IPS DF 6.9 (cell line): ENCODE measurements at regions not wholly inside any gene's neighbourhood (a gene's known extent, or its start where the extent isn't known, plus 50 kb on each side); places are given as distances from the start of the nearest gene placed in this dataset.
"Not testable (repeated sequence)": the region's sequence is repeated elsewhere in the genome, so short reads cannot be mapped to it uniquely, and the experiment has no call there.

Experiments used
- DNase-seq: peaks from one replicate; pipeline ENCODE4 v3.0.0-alpha.2; 2013; ENCODE audit warnings: low read depth, low spot score
- H3K27ac ChIP-seq: one replicate; pipeline ENCODE4 v1.5.1; 2013; ENCODE audit warnings: low read length, control low read depth
- H3K27me3 ChIP-seq: 2 replicates; pipeline ENCODE4 v1.6.1; 2013; ENCODE audit warnings: mild to moderate bottlenecking, low read length; ENCODE audit not compliant: control insufficient read depth, insufficient read depth
- H3K36me3 ChIP-seq: 2 replicates; pipeline ENCODE4 v1.6.1; 2013; ENCODE audit warnings: low read length; ENCODE audit not compliant: control insufficient read depth, insufficient read depth
- H3K4me1 ChIP-seq: 2 replicates; pipeline ENCODE4 v1.6.1; 2013; ENCODE audit warnings: low read length; ENCODE audit not compliant: control insufficient read depth, insufficient read depth
- H3K4me3 ChIP-seq: 2 replicates; pipeline ENCODE4 v1.5.1; 2013; ENCODE audit warnings: mild to moderate bottlenecking, low read length
- H3K9me3 ChIP-seq: 2 replicates; pipeline ENCODE4 v1.6.1; 2013; ENCODE audit warnings: low read length, inconsistent platforms; ENCODE audit not compliant: control insufficient read depth, insufficient read depth
- WGBS: extraction: QIAGEN DNeasy Blood & Tissue Kit; methylation state at CpG from one replicate; pipeline ENCODE4 v1.1.7; 2013; ENCODE audit warnings: mixed read lengths, missing lambda C conversion rate; ENCODE audit not compliant: insufficient read length, insufficient coverage; 5-methylcytosine and 5-hydroxymethylcytosine counted together

GRCh38 chr3:106448372-106448966 is 579.7 kb upstream of the CBLB start:
- not testable (repeated sequence) for H3K4me3 ChIP-seq, H3K4me1 ChIP-seq, H3K27ac ChIP-seq, DNase-seq, H3K36me3 ChIP-seq, H3K9me3 ChIP-seq, H3K27me3 ChIP-seq
- no CpG with 5 or more reads among the region's 3 CpGs for WGBS

GRCh38 chr3:106452096-106452495 is 583.3 kb upstream of the CBLB start:
- WGBS: no CpG with 5 or more reads among the region's 1 CpG
- DNase-seq: no peak
- Histone ChIP-seq H3K27me3 (no peaks in the 10 kb centered on the region), H3K4me1 (no peaks in the 10 kb centered on the region), H3K9me3 (no peaks in the 10 kb centered on the region), H3K36me3 (no peaks in the 10 kb centered on the region), H3K27ac (no peak overlapping the region), H3K4me3 (no peak overlapping the region)

GRCh38 chr3:106454497-106454896 is 585.7 kb upstream of the CBLB start:
- no peaks in the 10 kb centered on the region for H3K27me3 ChIP-seq
- H3K36me3 ChIP-seq: no peaks in the 10 kb centered on the region
- no peak overlapping the region for H3K4me3 ChIP-seq
- DNase-seq: no peak
- H3K9me3 ChIP-seq: no peaks in the 10 kb centered on the region
- no peak overlapping the region for H3K27ac ChIP-seq
- no CpG with 5 or more reads among the region's 4 CpGs for WGBS
- H3K4me1 ChIP-seq: no peaks in the 10 kb centered on the region

GRCh38 chr3:106457281-106458180 is 588.7 kb upstream of the CBLB start:
- no CpG with 5 or more reads among the region's 3 CpGs for WGBS
- no peaks in the 10 kb centered on the region for H3K36me3 ChIP-seq
- H3K4me1 ChIP-seq: no peaks in the 10 kb centered on the region
- H3K9me3 ChIP-seq: no peaks in the 10 kb centered on the region
- H3K27ac ChIP-seq: no peak overlapping the region
- no peak overlapping the region for H3K4me3 ChIP-seq
- H3K27me3 ChIP-seq: no peaks in the 10 kb centered on the region
- no peak for DNase-seq

- H3K36me3 ChIP-seq: no peaks in the 10 kb centered on the region
- no CpG with 5 or more reads among the region's 3 CpGs for WGBS
- no peak overlapping the region for H3K4me3 ChIP-seq
- no peak overlapping the region for H3K27ac ChIP-seq
- no peak for DNase-seq
- H3K9me3 ChIP-seq: no peaks in the 10 kb centered on the region
- no peaks in the 10 kb centered on the region for H3K4me1 ChIP-seq
- no peaks in the 10 kb centered on the region for H3K27me3 ChIP-seq
Observed at GRCh38 chr3:106458952-106459351, 590.1 kb upstream of the CBLB start.

- 0 out of 2 replicates have a peak, but pooled peaks cover 2% of the 10 kb centered on the region for H3K36me3 ChIP-seq
- H3K27ac ChIP-seq: no peak overlapping the region
- no peaks in the 10 kb centered on the region for H3K4me1 ChIP-seq
- H3K9me3 ChIP-seq: no peaks in the 10 kb centered on the region
- no CpG with 5 or more reads among the region's 2 CpGs for WGBS
- no peak for DNase-seq
- H3K27me3 ChIP-seq: no peaks in the 10 kb centered on the region
- no peak overlapping the region for H3K4me3 ChIP-seq
Observed at GRCh38 chr3:106466881-106467280, 598.1 kb upstream of the CBLB start.

- Histone ChIP-seq H3K27ac (no peak overlapping the region), H3K9me3 (no peaks in the 10 kb centered on the region), H3K4me3 (no peak overlapping the region), H3K4me1 (no peaks in the 10 kb centered on the region), H3K27me3 (no peaks in the 10 kb centered on the region), H3K36me3 (no peaks in the 10 kb centered on the region)
- no CpG with 5 or more reads among the region's 7 CpGs for WGBS
- no peak for DNase-seq
Observed at GRCh38 chr3:106473576-106474475, 605.0 kb upstream of the CBLB start.

GRCh38 chr3:106482451-106482850 is 613.6 kb upstream of the CBLB start:
- whole genome bisulfite sequencing: no CpG with 5 or more reads among the region's 5 CpGs
- H3K4me3 ChIP-seq: no peak overlapping the region
- no peaks in the 10 kb centered on the region for H3K36me3 ChIP-seq
- H3K9me3 ChIP-seq: no peaks in the 10 kb centered on the region
- H3K27me3 ChIP-seq: no peaks in the 10 kb centered on the region
- DNase-seq: no peak
- H3K4me1 ChIP-seq: no peaks in the 10 kb centered on the region
- H3K27ac ChIP-seq: no peak overlapping the region

- no peak for DNase-seq
- no peak overlapping the region for H3K27ac ChIP-seq
Observed at GRCh38 chr3:106485217-106485616, 616.4 kb upstream of the CBLB start.

GRCh38 chr3:106485802-106486201 is 617.0 kb upstream of the CBLB start:
- H3K27ac ChIP-seq: no peak overlapping the region
- H3K27me3 ChIP-seq: no peaks in the 10 kb centered on the region
- H3K9me3 ChIP-seq: no peaks in the 10 kb centered on the region
- H3K4me1 ChIP-seq: no peaks in the 10 kb centered on the region
- no peaks in the 10 kb centered on the region for H3K36me3 ChIP-seq
- no CpG with 5 or more reads among the region's 3 CpGs for WGBS
- H3K4me3 ChIP-seq: no peak overlapping the region
- no peak for DNase-seq

More at GRCh38 chr3:106485217-106485616, 616.4 kb upstream of the CBLB start:
- H3K9me3 ChIP-seq: no peaks in the 10 kb centered on the region
- no peaks in the 10 kb centered on the region for H3K27me3 ChIP-seq
- H3K36me3 ChIP-seq: no peaks in the 10 kb centered on the region
- H3K4me3 ChIP-seq: no peak overlapping the region
- H3K4me1 ChIP-seq: no peaks in the 10 kb centered on the region
